GM19023 (cell line): ENCODE measurements at regions not wholly inside any gene's neighbourhood (a gene's known extent, or its start where the extent isn't known, plus 50 kb on each side); places are given as distances from the start of the nearest gene placed in this dataset.

Experiments
- ATAC-seq: cut with Tn5 transposase; IDR thresholded peaks from one replicate; pipeline ENCODE4 v1.9.1; 2021; ENCODE audit warnings: mild to moderate bottlenecking, moderate library complexity; ENCODE audit not compliant: unreplicated experiment

GRCh38 chr9:22392523-22392922 lies 54.1 kb upstream of the DMRTA1 start:
- ATAC-seq, result no peak

DNA sequence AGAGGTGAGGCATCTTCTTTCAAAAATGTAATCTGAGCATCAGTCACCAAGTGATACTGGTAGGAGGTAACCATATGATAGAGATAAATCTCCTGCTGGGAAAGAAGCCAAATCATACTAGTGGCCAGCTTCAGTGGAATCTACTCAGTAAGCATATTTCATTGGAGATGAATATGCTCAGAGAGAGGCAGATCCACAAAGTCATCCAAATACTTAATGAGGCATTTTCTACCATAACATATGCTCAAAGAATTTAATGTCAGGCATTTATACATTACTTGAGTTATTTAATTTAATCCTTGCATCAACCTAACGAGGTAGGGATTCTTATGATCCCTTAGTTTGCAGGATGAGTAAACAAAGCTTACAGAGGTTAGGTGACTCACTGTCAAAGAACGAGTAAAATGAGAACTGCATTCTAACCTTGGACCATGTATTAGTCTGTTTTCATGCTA lies 50.9 kb upstream of the DMRTA1 start:
- ATAC-seq, result no peak
